ENCODE measurements at regions not wholly inside any gene's neighbourhood (a gene's known extent, or its start where the extent isn't known, plus 50 kb on each side); places are given as distances from the start of the nearest gene placed in this dataset.

DNA sequence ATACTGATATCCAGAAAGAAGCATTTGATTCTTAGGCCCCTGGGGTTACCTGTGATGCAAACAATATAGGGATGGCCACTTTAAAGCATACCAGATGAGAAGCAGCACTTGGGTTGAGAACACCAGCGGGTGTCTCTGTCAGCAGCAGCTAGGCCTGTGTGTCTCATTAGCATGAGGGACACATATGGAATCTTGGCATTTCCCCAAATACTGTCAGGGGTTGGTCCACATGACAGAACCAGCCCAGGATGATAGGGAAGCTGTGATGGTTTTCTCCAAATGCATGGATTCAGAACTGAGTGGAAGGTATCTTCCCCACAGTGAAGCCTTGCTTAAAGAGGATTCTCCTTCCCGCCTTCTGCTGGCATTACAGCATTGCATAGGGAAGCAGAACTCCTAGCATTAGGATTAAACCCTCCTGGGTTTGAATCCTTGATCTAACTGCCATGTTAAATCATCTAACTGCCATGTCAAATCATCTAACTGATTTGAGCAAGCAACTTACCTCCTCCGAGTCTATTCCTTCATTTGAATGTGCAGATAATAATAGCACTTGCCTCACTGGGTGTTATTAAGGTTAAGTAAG lies 111.5 kb upstream of the WSCD2 start:
- TF ChIP-seq, protein P1, sequence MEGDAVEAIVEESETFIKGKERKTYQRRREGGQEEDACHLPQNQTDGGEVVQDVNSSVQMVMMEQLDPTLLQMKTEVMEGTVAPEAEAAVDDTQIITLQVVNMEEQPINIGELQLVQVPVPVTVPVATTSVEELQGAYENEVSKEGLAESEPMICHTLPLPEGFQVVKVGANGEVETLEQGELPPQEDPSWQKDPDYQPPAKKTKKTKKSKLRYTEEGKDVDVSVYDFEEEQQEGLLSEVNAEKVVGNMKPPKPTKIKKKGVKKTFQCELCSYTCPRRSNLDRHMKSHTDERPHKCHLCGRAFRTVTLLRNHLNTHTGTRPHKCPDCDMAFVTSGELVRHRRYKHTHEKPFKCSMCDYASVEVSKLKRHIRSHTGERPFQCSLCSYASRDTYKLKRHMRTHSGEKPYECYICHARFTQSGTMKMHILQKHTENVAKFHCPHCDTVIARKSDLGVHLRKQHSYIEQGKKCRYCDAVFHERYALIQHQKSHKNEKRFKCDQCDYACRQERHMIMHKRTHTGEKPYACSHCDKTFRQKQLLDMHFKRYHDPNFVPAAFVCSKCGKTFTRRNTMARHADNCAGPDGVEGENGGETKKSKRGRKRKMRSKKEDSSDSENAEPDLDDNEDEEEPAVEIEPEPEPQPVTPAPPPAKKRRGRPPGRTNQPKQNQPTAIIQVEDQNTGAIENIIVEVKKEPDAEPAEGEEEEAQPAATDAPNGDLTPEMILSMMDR (conservative IDR thresholded peaks at IDR 0.05; ENCODE audit: low read length): no peak
- TF ChIP-seq EZH2phosphoT487 (IDR thresholded peaks at IDR 0.05; ENCODE audit: borderline replicate concordance, low read depth, low read length): no peak
